ENCODE measurements at regions not wholly inside any gene's neighbourhood (a gene's known extent, or its start where the extent isn't known, plus 50 kb on each side); places are given as distances from the start of the nearest gene placed in this dataset.

GRCh38 chr12:67006610-67007009, 262.5 kb upstream of the CAND1 start:
- TF ChIP-seq CTCF (IDR thresholded peaks at IDR 0.05), result no peak
- no peak for TF ChIP-seq POLR2A (IDR thresholded peaks at IDR 0.05)
